Neural progenitor cell (in vitro differentiated cells): ENCODE measurements at regions not wholly inside any gene's neighbourhood (a gene's known extent, or its start where the extent isn't known, plus 50 kb on each side); places are given as distances from the start of the nearest gene placed in this dataset.
A peak's percentile ranks its signal among the peaks of the same experiment; 100 is the strongest.
"Not testable (repeated sequence)": the region's sequence is repeated elsewhere in the genome, so short reads cannot be mapped to it uniquely, and the experiment has no call there.

Source experiments
- DNase-seq: peaks from one replicate; pipeline ENCODE4 v3.0.0-alpha.2; 2016; ENCODE audit warnings: low spot score
- H2AFZ ChIP-seq: fragments of 200-600 bp; sonication (generic); replicated peaks from 2 replicates; pipeline ENCODE4 v1.6.1; 2016; ENCODE audit warnings: antibody characterized with exemption
- H3F3A ChIP-seq: fragments of 200-600 bp; sonication (generic); 2 replicates; pipeline ENCODE4 v1.6.1; 2016; ENCODE audit warnings: antibody characterized with exemption, low read depth
- H3K27ac ChIP-seq: fragments of 200-600 bp; sonication (generic); 2 replicates; pipeline ENCODE4 v1.5.1; 2016; ENCODE audit warnings: mild to moderate bottlenecking
- H3K27me3 ChIP-seq: fragments of 200-600 bp; sonication (generic); 2 replicates; pipeline ENCODE4 v1.6.1; 2016; ENCODE audit warnings: mild to moderate bottlenecking, moderate library complexity
- H3K36me3 ChIP-seq: fragments of 200-600 bp; sonication (generic); 2 replicates; pipeline ENCODE4 v1.5.1; 2016
- H3K4me1 ChIP-seq: fragments of 200-600 bp; sonication (generic); 2 replicates; pipeline ENCODE4 v1.6.1; 2016; ENCODE audit warnings: mixed run types
- H3K4me2 ChIP-seq: fragments of 200-600 bp; sonication (generic); 2 replicates; pipeline ENCODE4 v1.6.1; 2016
- H3K4me3 ChIP-seq: fragments of 200-600 bp; sonication (generic); 2 replicates; pipeline ENCODE4 v1.5.1; 2016
- H3K79me2 ChIP-seq: fragments of 200-600 bp; sonication (generic); 2 replicates; pipeline ENCODE4 v1.6.1; 2016; ENCODE audit warnings: low read depth
- H3K9ac ChIP-seq: fragments of 200-600 bp; sonication (generic); 2 replicates; pipeline ENCODE4 v1.6.1; 2016
- H3K9me3 ChIP-seq: fragments of 200-600 bp; sonication (generic); 2 replicates; pipeline ENCODE4 v1.5.1; 2016; ENCODE audit warnings: low read depth
- H4K20me1 ChIP-seq: fragments of 200-600 bp; sonication (generic); 2 replicates; pipeline ENCODE4 v1.6.1; 2016; ENCODE audit warnings: low read depth
- H3K27ac Mint-ChIP-seq: 3 replicates; pipeline ENCODE4 v1.8.0; 2021; ENCODE audit warnings: mixed read lengths
- H3K27me3 Mint-ChIP-seq: 2 replicates; pipeline ENCODE4 v1.8.0; 2022; ENCODE audit warnings: low read depth, mild to moderate bottlenecking, inconsistent platforms, moderate library complexity, mixed read lengths; ENCODE audit not compliant: insufficient read depth
- H3K36me3 Mint-ChIP-seq: 3 replicates; pipeline ENCODE4 v1.8.0; 2021; ENCODE audit warnings: mixed read lengths
- H3K4me1 Mint-ChIP-seq: 3 replicates; pipeline ENCODE4 v1.8.0; 2021; ENCODE audit warnings: mixed read lengths
- H3K4me3 Mint-ChIP-seq: 3 replicates; pipeline ENCODE4 v1.8.0; 2021; ENCODE audit warnings: mild to moderate bottlenecking, moderate library complexity, mixed read lengths
- H3K9me3 Mint-ChIP-seq: 3 replicates; pipeline ENCODE4 v1.8.0; 2020; ENCODE audit warnings: mixed read lengths
- CTCF ChIP-seq: fragments of 200-600 bp; sonication (generic); IDR thresholded peaks from 2 replicates; pipeline ENCODE4 v1.5.1; 2017; ENCODE audit warnings: antibody characterized with exemption, mild to moderate bottlenecking
- EZH2 ChIP-seq: fragments of 200-600 bp; sonication (generic); IDR thresholded peaks from 2 replicates; pipeline ENCODE4 v1.6.1; 2017; ENCODE audit warnings: antibody characterized with exemption, mild to moderate bottlenecking, moderate library complexity
- EZH2phosphoT487 ChIP-seq: fragments of 200-600 bp; sonication (generic); IDR thresholded peaks from 2 replicates; pipeline ENCODE4 v1.6.1; 2017; ENCODE audit warnings: antibody characterized with exemption

- Mint-ChIP-seq H3K4me1 (no peaks in the 10 kb centered on the region), H3K27me3 (no peaks in the 10 kb centered on the region), H3K27ac (no peak overlapping the region), H3K36me3 (no peaks in the 10 kb centered on the region), H3K9me3 (no peaks in the 10 kb centered on the region), H3K4me3 (no peak overlapping the region)
- no peak overlapping the region for H3K4me2 ChIP-seq
- no peaks in the 10 kb centered on the region for H4K20me1 ChIP-seq
- no peaks in the 10 kb centered on the region for H3F3A ChIP-seq
- no peaks in the 10 kb centered on the region for H3K9me3 ChIP-seq
- no peaks in the 10 kb centered on the region for H3K36me3 ChIP-seq
- no peaks in the 10 kb centered on the region for H3K4me1 ChIP-seq
- H2AFZ ChIP-seq = no peak overlapping the region
- H3K27me3 ChIP-seq = no peaks in the 10 kb centered on the region
- no peak overlapping the region for H3K9ac ChIP-seq
- TF ChIP-seq EZH2 (no peak), EZH2phosphoT487 (no peak), CTCF (no peak)
- no peak overlapping the region for H3K4me3 ChIP-seq
- no peaks in the 10 kb centered on the region for H3K79me2 ChIP-seq
- no peak for DNase-seq
- H3K27ac ChIP-seq = no peak overlapping the region
Observed at GRCh38 chr11:15347969-15348734, 233.4 kb downstream of the INSC start.

- Histone ChIP-seq H4K20me1 (no peaks in the 10 kb centered on the region), H3F3A (no peaks in the 10 kb centered on the region), H3K4me2 (no peak overlapping the region), H2AFZ (no peak overlapping the region), H3K27ac (no peak overlapping the region), H3K36me3 (no peaks in the 10 kb centered on the region), H3K9ac (no peak overlapping the region), H3K27me3 (no peaks in the 10 kb centered on the region), H3K4me3 (no peak overlapping the region), H3K9me3 (no peaks in the 10 kb centered on the region), H3K79me2 (no peaks in the 10 kb centered on the region), H3K4me1 (no peaks in the 10 kb centered on the region)
- Mint-ChIP-seq H3K27ac (no peak overlapping the region), H3K4me3 (no peak overlapping the region), H3K36me3 (no peaks in the 10 kb centered on the region), H3K4me1 (no peaks in the 10 kb centered on the region), H3K9me3 (no peaks in the 10 kb centered on the region), H3K27me3 (no peaks in the 10 kb centered on the region)
- TF ChIP-seq EZH2phosphoT487 = no peak
- no peak for TF ChIP-seq CTCF
- TF ChIP-seq EZH2 = no peak
- DNase-seq = no peak
Observed at GRCh38 chr11:15349413-15349812, 234.7 kb downstream of the INSC start.

DNA sequence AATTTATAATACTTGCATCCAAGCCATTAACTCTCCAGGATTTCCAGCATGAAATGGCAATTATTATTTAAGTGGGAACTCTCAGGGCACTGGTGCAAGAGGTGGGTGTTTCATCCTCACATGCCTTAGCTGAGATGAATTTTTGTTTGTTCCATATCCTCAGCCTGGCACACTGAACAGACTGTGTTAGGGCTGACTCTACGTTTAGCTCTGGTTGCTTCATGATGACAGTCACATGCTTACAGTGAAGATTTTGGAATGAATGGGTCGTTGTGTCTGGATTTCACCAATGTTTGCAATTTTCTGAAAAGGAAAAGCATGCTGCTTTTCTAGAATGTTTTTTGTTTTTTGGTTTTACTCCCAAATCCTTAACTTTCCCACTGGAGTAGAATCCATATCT, 246.6 kb downstream of the INSC start:
- no peaks in the 10 kb centered on the region for H3K36me3 Mint-ChIP-seq
- Histone ChIP-seq H3K27ac (no peak overlapping the region), H2AFZ (no peak overlapping the region), H3K4me3 (no peak overlapping the region), H4K20me1 (no peaks in the 10 kb centered on the region), H3K4me1 (no peaks in the 10 kb centered on the region), H3K79me2 (no peaks in the 10 kb centered on the region), H3K9ac (no peak overlapping the region), H3K9me3 (no peaks in the 10 kb centered on the region), H3K4me2 (no peak overlapping the region), H3K36me3 (no peaks in the 10 kb centered on the region), H3K27me3 (no peaks in the 10 kb centered on the region), H3F3A (no peaks in the 10 kb centered on the region)
- peaks cover 6% of the 10 kb centered on the region for H3K4me1 Mint-ChIP-seq
- H3K27ac Mint-ChIP-seq = no peak overlapping the region
- TF ChIP-seq CTCF (no peak), EZH2phosphoT487 (no peak), EZH2 (no peak)
- DNase-seq = no peak
- H3K4me3 Mint-ChIP-seq = no peak overlapping the region
- no peaks in the 10 kb centered on the region for H3K27me3 Mint-ChIP-seq
- no peaks in the 10 kb centered on the region for H3K9me3 Mint-ChIP-seq

GRCh38 chr11:15365286-15365685, 250.6 kb downstream of the INSC start:
- not testable (repeated sequence) for DNase-seq

More at GRCh38 chr11:15365286-15365685, 250.6 kb downstream of the INSC start:
- not testable (repeated sequence) for H3K36me3 Mint-ChIP-seq, H2AFZ ChIP-seq, H3K4me3 Mint-ChIP-seq, H3F3A ChIP-seq, H3K27me3 Mint-ChIP-seq, H3K4me1 ChIP-seq, H4K20me1 ChIP-seq, H3K27ac ChIP-seq, H3K4me3 ChIP-seq, H3K79me2 ChIP-seq, H3K9me3 ChIP-seq, H3K27me3 ChIP-seq, H3K36me3 ChIP-seq, H3K9ac ChIP-seq, H3K9me3 Mint-ChIP-seq, H3K4me2 ChIP-seq
- H3K4me1 Mint-ChIP-seq = peaks cover 20% of the 10 kb centered on the region
- peak overlapping the region; percentile 27 for H3K27ac Mint-ChIP-seq
